Right cardiac atrium (tissue), 5 donors: ENCODE measurements at regions not wholly inside any gene's neighbourhood (a gene's known extent, or its start where the extent isn't known, plus 50 kb on each side); places are given as distances from the start of the nearest gene placed in this dataset.

ENCODE experiments used
- ATAC-seq, 2 donors: fragments of 200-7000 bp; cut with Tn5 transposase; one replicate each; pipeline versions ENCODE4 v1.8.0 to v1.9.1; 2020; ENCODE audit warnings: moderate library complexity in 2 of 2, mild to moderate bottlenecking in 1 of 2
- DNase-seq, 3 donors: peaks; one replicate each; pipeline ENCODE4 v3.0.0-alpha.2; 2020
- H3K27ac ChIP-seq: one replicate; pipeline ENCODE4 v1.5.1; 2013; ENCODE audit warnings: mild to moderate bottlenecking, low read length, control low read depth, moderate library complexity
- H3K27me3 ChIP-seq: one replicate; pipeline ENCODE4 v1.6.1; 2013; ENCODE audit not compliant: control insufficient read depth, insufficient read depth
- H3K4me1 ChIP-seq: one replicate; pipeline ENCODE4 v1.6.1; 2013; ENCODE audit warnings: low read length; ENCODE audit not compliant: control insufficient read depth, insufficient read depth
- H3K4me3 ChIP-seq: one replicate; pipeline ENCODE4 v1.5.1; 2013; ENCODE audit warnings: low read length, control low read depth
- H3K9me3 ChIP-seq: one replicate; pipeline ENCODE4 v1.6.1; 2013; ENCODE audit warnings: low read length; ENCODE audit not compliant: control insufficient read depth
- WGBS: extraction: QIAGEN DNeasy Blood & Tissue Kit; methylation state at CpG from one replicate; pipeline ENCODE4 v1.1.7; 2013; 5-methylcytosine and 5-hydroxymethylcytosine counted together
- intact Hi-C, 4 donors: fragments of 100-400 bp; cut with DNase I; formaldehyde crosslinking; loops; one replicate each; pipeline versions ENCODE4 v1.11.0 to v1.14.0; 2022 to 2023
- donor health status: healthy with polysubstance abuse.
- donor health status: DM: no; HTN: yes; CAD: no.
- donor health status: DM: no; HTN: no; CAD: no.
- donor health status: DM: no; HTN: yes; CAD: no; lungs with severe emphysema.
- donor health status: DM: yes; HTN: yes; CAD: no.

DNA sequence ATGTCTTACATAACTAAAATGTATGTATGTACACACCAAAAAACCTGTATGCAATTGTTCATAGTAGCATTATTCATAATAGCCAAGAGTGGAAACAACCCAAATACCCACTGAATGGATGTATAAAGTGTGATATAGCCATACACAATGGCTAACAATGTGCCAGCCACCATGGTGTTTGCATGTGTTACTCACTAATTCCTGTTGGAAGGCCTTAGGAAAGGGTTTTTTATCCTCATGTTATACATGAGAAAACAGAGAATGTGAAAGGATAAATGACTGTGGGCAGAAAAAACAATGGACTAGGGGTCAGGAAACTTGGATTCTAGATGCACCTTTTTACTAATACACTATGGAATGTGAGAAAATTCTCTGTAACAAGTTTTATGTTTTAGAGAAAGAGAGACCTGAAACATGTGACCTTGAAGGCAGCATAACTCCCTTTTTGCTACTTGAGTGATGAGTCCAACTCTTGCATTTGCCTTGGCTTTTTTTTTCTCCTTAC is 55.7 kb downstream of the TIGD2 start:
- ATAC-seq = no peak
- H3K9me3 ChIP-seq = no peaks in the 10 kb centered on the region
- intact Hi-C loops = loop anchor here in 1 of 4 donors (10.0 kb wide), 1 partner anchor 738 kb away; no protein-coding TSS in a partner anchor
- H3K4me1 ChIP-seq = no peaks in the 10 kb centered on the region
- no peak overlapping the region for H3K4me3 ChIP-seq
- no peaks in the 10 kb centered on the region for H3K27me3 ChIP-seq
- DNase-seq = no peak
- no peak overlapping the region for H3K27ac ChIP-seq

DNA sequence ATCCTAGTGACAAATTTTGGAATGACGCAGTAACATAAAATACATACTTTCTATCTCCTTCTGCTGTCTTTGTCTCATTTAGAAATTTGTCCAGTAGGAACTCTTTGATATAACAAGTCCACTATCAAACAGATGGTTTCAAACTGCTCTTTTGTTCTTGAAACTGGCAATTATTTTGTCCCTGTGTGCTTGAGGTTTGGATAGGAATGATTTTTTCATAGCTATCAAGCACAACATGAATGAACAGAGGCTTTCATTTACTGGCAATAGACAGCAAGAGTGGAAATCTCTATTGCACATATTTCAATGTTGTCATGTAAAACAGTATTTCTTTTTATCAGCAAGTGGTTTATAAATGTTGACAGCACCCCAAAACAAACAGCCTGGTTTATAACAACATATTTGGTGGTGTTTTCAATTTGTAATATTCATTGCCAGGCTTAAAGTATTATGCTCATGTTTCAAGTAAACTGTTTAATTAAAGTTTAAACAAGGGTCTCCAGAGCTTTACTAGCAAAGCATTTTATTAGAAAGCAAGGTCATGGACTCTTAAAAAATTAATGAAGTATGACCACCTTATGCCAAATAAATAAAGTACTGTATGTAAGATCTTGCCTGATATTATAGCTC is 60.0 kb downstream of the TIGD2 start:
- Histone ChIP-seq H3K4me1 (no peaks in the 10 kb centered on the region), H3K9me3 (no peaks in the 10 kb centered on the region), H3K27me3 (no peaks in the 10 kb centered on the region), H3K27ac (no peak overlapping the region), H3K4me3 (no peak overlapping the region)
- WGBS = 69% methylated on average over 1 of the region's 1 CpG
- ATAC-seq (no peak), DNase-seq (no peak)
- intact Hi-C loops = no loop called here

DNA sequence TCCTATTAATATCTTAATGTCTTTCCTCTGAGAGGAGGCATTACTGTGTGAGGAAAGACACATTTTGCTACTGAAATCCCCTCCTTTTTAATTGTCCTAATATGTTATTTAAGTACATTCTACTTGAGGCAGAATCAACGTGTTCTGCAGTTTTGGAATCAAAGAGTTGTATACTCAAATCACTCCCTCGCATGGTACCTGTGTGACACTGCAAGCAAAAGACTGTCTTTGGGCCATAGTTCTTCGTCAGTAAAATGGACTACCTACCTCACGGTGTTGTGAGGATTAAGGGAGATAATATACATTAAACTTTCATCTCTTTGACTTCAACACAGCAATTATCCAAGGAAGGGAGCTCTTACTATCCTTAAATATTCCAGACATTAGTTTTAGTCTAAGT is 61.5 kb downstream of the TIGD2 start:
- WGBS = 80% methylated on average over 4 of the region's 4 CpGs
- Histone ChIP-seq H3K27ac (no peak overlapping the region), H3K4me1 (no peaks in the 10 kb centered on the region), H3K9me3 (no peaks in the 10 kb centered on the region), H3K4me3 (no peak overlapping the region), H3K27me3 (no peaks in the 10 kb centered on the region)
- DNase-seq (no peak), ATAC-seq (no peak)
- intact Hi-C loops = no loop called here

DNA sequence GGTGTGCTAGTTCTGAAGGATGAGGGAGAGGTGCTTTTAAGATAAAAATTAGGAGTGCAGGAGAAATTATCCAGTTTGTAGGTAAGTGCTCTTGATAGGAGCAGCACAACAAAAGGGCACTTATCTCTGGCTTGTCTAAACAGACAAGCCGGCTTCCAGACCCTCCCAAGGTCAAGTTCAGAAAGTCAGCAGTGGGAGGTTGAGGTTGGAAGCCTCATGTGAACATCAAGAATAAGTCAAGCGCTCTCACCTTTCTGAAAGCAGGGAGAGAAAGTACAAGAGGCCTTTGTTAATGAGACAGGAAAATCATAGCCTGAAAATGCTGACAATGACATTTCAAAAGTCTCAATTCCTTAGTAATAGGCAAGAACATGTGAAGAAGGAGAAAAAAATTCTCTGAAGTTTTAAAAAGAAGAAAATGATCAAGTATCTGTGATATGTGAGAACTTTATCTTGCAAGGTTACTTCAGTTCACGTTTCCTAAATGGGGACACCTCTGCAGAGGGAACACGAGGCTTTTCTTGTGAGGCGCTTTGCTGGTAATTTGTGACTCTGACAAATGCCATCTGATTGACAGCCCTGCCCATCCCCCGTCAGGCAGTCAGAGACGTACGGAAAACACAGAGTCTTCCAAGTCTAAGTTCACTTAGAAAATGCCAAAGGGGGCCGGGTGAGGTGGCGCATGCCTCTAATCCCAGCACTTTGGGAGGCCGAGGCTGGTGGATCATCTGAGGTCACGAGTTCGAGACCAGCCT is 62.2 kb downstream of the TIGD2 start:
- Histone ChIP-seq H3K4me1 (no peaks in the 10 kb centered on the region), H3K4me3 (no peak overlapping the region), H3K27me3 (no peaks in the 10 kb centered on the region), H3K27ac (no peak overlapping the region), H3K9me3 (no peaks in the 10 kb centered on the region)
- intact Hi-C loops = no loop called here
- ATAC-seq (no peak), DNase-seq (no peak)
- WGBS = 72% methylated on average over 13 of the region's 13 CpGs

DNA sequence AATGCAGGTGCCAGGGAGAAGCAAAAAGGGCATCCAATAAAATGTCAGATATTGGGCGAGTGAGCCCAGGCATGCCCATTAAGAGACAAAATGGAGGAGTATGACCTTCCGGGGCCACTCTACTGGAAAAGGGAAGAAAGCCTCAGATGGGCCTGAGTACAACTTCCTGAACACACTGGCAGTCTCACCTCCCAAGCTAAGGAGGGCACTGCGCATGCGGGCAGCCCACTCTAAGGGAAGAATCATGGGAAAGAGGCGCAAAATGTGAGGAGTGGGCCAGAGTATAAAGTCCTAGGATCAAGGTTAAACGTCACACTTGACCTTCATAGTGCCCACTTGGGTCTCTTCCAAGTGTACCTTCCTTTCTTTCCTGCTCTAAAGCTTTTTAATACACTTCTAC is 63.5 kb downstream of the TIGD2 start:
- ATAC-seq = no peak
- WGBS = 92% methylated on average over 6 of the region's 6 CpGs
- no peaks in the 10 kb centered on the region for H3K9me3 ChIP-seq
- no peak overlapping the region for H3K4me3 ChIP-seq
- no peaks in the 10 kb centered on the region for H3K27me3 ChIP-seq
- H3K27ac ChIP-seq = no peak overlapping the region
- H3K4me1 ChIP-seq = no peaks in the 10 kb centered on the region
- DNase-seq = no peak
- intact Hi-C loops = no loop called here

DNA sequence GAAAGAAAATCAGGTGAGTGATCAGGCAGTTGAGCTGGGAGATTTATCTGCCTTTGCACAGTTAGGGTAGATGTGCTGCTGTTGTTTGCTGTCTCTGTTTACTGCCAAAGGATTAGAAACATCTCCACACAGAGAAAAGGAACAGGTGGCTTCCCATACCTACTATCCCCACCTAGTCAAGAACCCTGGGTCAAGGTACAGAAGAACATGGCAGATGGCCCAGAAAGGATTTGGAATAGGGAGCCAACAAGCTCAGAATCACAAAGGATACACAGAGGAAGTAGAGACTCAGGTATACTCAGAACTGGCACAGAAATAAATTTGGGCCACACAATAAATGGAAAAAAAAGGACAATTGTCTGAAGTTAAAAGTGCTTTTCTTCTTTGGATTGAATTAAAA is 64.3 kb downstream of the TIGD2 start:
- Histone ChIP-seq H3K27ac (no peak overlapping the region), H3K4me1 (no peaks in the 10 kb centered on the region), H3K27me3 (no peaks in the 10 kb centered on the region), H3K9me3 (no peaks in the 10 kb centered on the region), H3K4me3 (no peak overlapping the region)
- ATAC-seq = no peak
- intact Hi-C loops = no loop called here
- DNase-seq = no peak

DNA sequence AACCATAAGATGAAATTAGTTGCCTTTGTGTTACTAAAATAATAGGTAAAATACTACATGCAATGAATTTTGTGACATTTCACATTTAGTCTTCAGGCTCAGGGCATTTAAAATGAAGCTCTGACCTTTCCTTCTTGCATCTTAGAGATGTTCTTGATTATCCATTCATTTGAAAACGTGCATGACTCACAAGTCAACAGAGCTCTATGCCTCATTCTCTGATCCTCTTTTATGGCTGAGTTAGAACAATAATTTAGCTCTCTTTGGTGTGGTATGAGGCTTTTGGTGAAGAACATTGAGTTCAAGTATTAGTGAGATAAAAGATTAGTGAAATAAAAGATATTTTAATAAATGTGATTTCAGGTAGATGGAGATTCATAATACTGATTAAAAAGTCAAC is 66.5 kb downstream of the TIGD2 start:
- DNase-seq = no peak
- WGBS = 54% methylated on average over 1 of the region's 1 CpG
- H3K27ac ChIP-seq = no peak overlapping the region
- no peak for ATAC-seq
- peaks cover 2% of the 10 kb centered on the region for H3K27me3 ChIP-seq
- H3K4me3 ChIP-seq = no peak overlapping the region
- H3K4me1 ChIP-seq = no peaks in the 10 kb centered on the region
- intact Hi-C loops = no loop called here
- no peaks in the 10 kb centered on the region for H3K9me3 ChIP-seq

DNA sequence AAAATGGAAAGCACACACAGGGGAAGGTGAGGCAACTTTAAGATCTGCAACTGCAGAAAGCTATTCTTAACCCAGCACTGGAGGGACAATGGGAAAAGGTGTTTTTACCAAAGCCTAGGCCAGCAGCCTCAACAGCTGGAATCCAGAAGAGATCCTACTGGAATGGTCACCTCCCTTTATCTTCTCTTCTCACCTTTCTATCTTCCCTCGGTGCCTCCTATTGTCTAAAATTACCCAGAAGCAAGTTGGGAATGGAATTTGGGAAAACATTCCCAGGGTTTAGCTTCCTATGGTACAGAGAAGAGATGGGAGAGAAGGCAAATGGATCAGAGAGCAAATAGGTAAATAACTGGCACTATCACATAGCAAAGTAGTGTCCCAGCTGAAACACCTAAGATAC is 73.1 kb downstream of the TIGD2 start:
- ATAC-seq = no peak
- no peak for DNase-seq
- intact Hi-C loops = no loop called here
- no peaks in the 10 kb centered on the region for H3K9me3 ChIP-seq
- no peak overlapping the region for H3K27ac ChIP-seq
- WGBS = 28% methylated on average over 1 of the region's 1 CpG
- H3K4me3 ChIP-seq = no peak overlapping the region
- no peaks in the 10 kb centered on the region for H3K4me1 ChIP-seq
- H3K27me3 ChIP-seq = peaks cover 2% of the 10 kb centered on the region
